KMS-11 (cell line): ENCODE measurements at regions not wholly inside any gene's neighbourhood (a gene's known extent, or its start where the extent isn't known, plus 50 kb on each side); places are given as distances from the start of the nearest gene placed in this dataset.

ENCODE experiments used
- H2AFZ ChIP-seq: fragments of 200-600 bp; sonication (generic); 2 replicates; pipeline ENCODE4 v1.6.1; 2016; ENCODE audit warnings: antibody characterized with exemption, mixed run types, low read depth
- H3K27ac ChIP-seq: fragments of 200-600 bp; sonication (generic); 2 replicates; pipeline ENCODE4 v1.6.1; 2016; ENCODE audit warnings: mild to moderate bottlenecking, mixed run types
- H3K27me3 ChIP-seq: fragments of 200-600 bp; sonication (generic); 2 replicates; pipeline ENCODE4 v1.6.1; 2017; ENCODE audit warnings: mild to moderate bottlenecking, low read depth, mixed run types, moderate library complexity; ENCODE audit not compliant: insufficient read depth
- H3K36me3 ChIP-seq: fragments of 200-600 bp; sonication (generic); 2 replicates; pipeline ENCODE4 v1.6.1; 2017; ENCODE audit warnings: mild to moderate bottlenecking, mixed run types; ENCODE audit not compliant: insufficient read depth
- H3K4me1 ChIP-seq: fragments of 200-600 bp; sonication (generic); 2 replicates; pipeline ENCODE4 v1.6.1; 2016; ENCODE audit warnings: mild to moderate bottlenecking, low read depth, mixed run types; ENCODE audit not compliant: poor library complexity, severe bottlenecking
- H3K4me2 ChIP-seq: fragments of 200-600 bp; sonication (generic); 2 replicates; pipeline ENCODE4 v1.7.0; 2016; ENCODE audit warnings: mild to moderate bottlenecking, mixed run types
- H3K4me3 ChIP-seq: fragments of 200-600 bp; sonication (generic); IDR thresholded peaks from 2 replicates; pipeline ENCODE4 v1.6.1; 2017; ENCODE audit warnings: low read depth, low read length, mixed read lengths; ENCODE audit not compliant: insufficient read depth
- H3K79me2 ChIP-seq: fragments of 200-600 bp; sonication (generic); 2 replicates; pipeline ENCODE4 v1.6.1; 2016; ENCODE audit warnings: low read depth, mixed run types; ENCODE audit not compliant: insufficient read depth
- H3K9ac ChIP-seq: fragments of 200-600 bp; sonication (generic); 2 replicates; pipeline ENCODE4 v1.6.1; 2016; ENCODE audit warnings: mild to moderate bottlenecking, mixed run types
- H4K20me1 ChIP-seq: fragments of 200-600 bp; sonication (generic); 2 replicates; pipeline ENCODE4 v1.6.1; 2016; ENCODE audit warnings: mild to moderate bottlenecking, mixed run types; ENCODE audit not compliant: insufficient read depth
- TF ChIP-seq, protein P1 (sequence below): fragments of 200-600 bp; sonication (generic); conservative IDR thresholded peaks from 2 replicates; pipeline ENCODE4 v1.6.1; 2017; ENCODE audit warnings: low read depth, mild to moderate bottlenecking, antibody characterized with exemption, low read length, moderate library complexity, mixed read lengths

DNA sequence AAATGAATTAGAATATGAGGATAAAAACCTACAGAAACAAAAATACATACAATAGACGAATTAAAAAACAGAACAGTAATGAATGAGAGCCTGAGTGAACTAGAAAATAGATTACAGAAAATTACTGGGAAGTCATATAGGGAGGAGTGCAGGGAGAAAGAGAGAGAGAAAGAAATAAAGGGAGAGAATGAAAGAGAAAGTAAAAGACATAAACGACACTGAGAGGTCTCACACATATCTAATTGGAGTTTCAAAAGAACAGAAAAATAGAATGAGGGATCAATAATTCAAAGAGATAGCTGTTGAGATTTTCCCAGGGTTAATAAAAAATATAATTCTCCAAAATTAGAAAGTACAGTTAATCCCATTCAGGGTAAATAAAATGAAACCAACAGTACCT is 156.4 kb upstream of the FTMT start:
- no peak overlapping the region for H3K27ac ChIP-seq
- peak overlapping the region; percentile 74 for H2AFZ ChIP-seq
- peak overlapping the region; percentile 26; the same call in 1 of the 2 replicates for H3K9ac ChIP-seq
- H3K79me2 ChIP-seq, result no peaks in the 10 kb centered on the region
- no peak overlapping the region for H3K4me3 ChIP-seq
- TF ChIP-seq, protein P1, sequence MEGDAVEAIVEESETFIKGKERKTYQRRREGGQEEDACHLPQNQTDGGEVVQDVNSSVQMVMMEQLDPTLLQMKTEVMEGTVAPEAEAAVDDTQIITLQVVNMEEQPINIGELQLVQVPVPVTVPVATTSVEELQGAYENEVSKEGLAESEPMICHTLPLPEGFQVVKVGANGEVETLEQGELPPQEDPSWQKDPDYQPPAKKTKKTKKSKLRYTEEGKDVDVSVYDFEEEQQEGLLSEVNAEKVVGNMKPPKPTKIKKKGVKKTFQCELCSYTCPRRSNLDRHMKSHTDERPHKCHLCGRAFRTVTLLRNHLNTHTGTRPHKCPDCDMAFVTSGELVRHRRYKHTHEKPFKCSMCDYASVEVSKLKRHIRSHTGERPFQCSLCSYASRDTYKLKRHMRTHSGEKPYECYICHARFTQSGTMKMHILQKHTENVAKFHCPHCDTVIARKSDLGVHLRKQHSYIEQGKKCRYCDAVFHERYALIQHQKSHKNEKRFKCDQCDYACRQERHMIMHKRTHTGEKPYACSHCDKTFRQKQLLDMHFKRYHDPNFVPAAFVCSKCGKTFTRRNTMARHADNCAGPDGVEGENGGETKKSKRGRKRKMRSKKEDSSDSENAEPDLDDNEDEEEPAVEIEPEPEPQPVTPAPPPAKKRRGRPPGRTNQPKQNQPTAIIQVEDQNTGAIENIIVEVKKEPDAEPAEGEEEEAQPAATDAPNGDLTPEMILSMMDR, result no peak
- no peaks in the 10 kb centered on the region for H3K36me3 ChIP-seq
- H3K4me1 ChIP-seq, result peaks cover 13% of the 10 kb centered on the region
- H3K27me3 ChIP-seq, result no peaks in the 10 kb centered on the region
- peak overlapping the region; percentile 96 for H3K4me2 ChIP-seq
- no peaks in the 10 kb centered on the region for H4K20me1 ChIP-seq

DNA sequence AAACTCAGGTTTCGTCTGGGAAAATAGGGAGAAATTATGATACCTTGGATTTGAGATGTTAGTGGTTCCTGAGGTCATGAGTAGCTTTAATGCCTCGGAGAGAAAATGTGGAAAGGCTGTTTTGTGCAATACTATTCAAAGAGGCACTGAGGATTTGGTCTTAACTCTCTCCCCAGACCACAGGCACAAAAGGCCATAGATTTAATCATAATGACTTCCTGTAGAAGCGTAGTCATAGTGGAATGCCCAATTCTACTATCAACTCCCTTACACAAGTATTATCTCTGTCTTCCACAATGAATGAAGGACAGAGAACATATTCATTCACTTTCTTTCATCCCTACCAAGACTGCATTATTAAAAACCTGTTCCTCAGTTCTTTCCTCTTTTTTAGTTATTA is 153.0 kb upstream of the FTMT start:
- H3K36me3 ChIP-seq, result no peaks in the 10 kb centered on the region
- H4K20me1 ChIP-seq, result no peaks in the 10 kb centered on the region
- no peak overlapping the region for H3K27ac ChIP-seq
- no peak overlapping the region for H3K4me3 ChIP-seq
- peaks cover 13% of the 10 kb centered on the region for H3K4me1 ChIP-seq
- H3K79me2 ChIP-seq, result no peaks in the 10 kb centered on the region
- H3K27me3 ChIP-seq, result no peaks in the 10 kb centered on the region
- TF ChIP-seq, protein P1, result no peak
- no peak overlapping the region for H3K4me2 ChIP-seq
- no peak overlapping the region for H2AFZ ChIP-seq
- no peak overlapping the region for H3K9ac ChIP-seq

DNA sequence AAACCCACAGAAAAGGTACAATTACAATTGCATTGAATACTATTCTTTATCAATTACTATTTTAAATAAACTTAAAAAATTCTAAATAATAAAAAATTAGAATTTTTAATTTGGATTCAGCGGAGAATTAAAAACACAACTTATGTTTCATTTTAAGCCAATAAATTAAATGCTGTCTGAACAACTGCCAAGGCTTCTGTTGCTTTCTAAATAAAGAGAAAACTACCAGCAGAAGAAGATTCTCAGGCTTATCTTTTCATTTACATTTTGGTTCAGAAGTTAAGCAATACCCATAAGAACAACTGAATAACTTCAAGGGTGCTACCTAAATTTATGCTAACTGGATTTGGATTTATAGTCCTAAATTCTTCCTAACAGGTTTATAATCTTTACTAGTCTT is 150.0 kb upstream of the FTMT start:
- no peak overlapping the region for H2AFZ ChIP-seq
- H3K4me3 ChIP-seq, result no peak overlapping the region
- no peak overlapping the region for H3K27ac ChIP-seq
- H3K4me1 ChIP-seq, result no peaks in the 10 kb centered on the region
- no peaks in the 10 kb centered on the region for H3K27me3 ChIP-seq
- H3K9ac ChIP-seq, result no peak overlapping the region
- H3K79me2 ChIP-seq, result no peaks in the 10 kb centered on the region
- H3K36me3 ChIP-seq, result no peaks in the 10 kb centered on the region
- TF ChIP-seq, protein P1, result no peak
- no peak overlapping the region for H3K4me2 ChIP-seq
- H4K20me1 ChIP-seq, result no peaks in the 10 kb centered on the region

DNA sequence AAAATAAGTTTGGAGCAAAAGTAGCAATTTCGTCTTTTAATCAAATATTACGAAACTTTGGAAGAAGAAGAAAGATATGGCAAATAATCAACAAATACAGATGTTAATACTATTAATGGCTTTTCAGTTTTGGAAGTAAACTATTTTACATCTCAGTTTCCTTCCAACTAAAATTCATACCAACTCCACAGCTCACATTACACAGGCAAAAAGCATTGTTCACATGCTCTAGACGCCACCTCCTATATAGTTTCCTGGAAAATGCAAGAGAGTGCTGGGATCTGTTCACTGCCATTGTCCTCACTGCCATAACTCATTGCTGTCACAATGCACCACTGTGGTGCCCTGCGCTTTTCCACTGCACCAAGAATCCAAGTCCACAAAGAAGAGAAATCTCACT is 149.0 kb upstream of the FTMT start:
- Histone ChIP-seq H3K79me2 (no peaks in the 10 kb centered on the region), H3K36me3 (no peaks in the 10 kb centered on the region), H3K27ac (no peak overlapping the region), H3K4me1 (no peaks in the 10 kb centered on the region), H4K20me1 (no peaks in the 10 kb centered on the region), H2AFZ (no peak overlapping the region), H3K4me3 (no peak overlapping the region), H3K4me2 (no peak overlapping the region), H3K9ac (no peak overlapping the region), H3K27me3 (no peaks in the 10 kb centered on the region)
- TF ChIP-seq, protein P1, result no peak
